OCI-LY1 (cell line): ENCODE measurements at regions not wholly inside any gene's neighbourhood (a gene's known extent, or its start where the extent isn't known, plus 50 kb on each side); places are given as distances from the start of the nearest gene placed in this dataset.
"Not testable (repeated sequence)": the region's sequence is repeated elsewhere in the genome, so short reads cannot be mapped to it uniquely, and the experiment has no call there.

Experiments
- CTCF ChIP-seq: fragments of 200-600 bp; sonication (generic), shearing (Covaris generic); IDR thresholded peaks from 2 replicates; pipeline ENCODE4 v1.5.1; 2017; ENCODE audit warnings: mild to moderate bottlenecking, antibody characterized with exemption, low read length, moderate library complexity, mixed read lengths
- EZH2 ChIP-seq: fragments of 200-600 bp; sonication (generic), shearing (Covaris generic); IDR thresholded peaks from 2 replicates; pipeline ENCODE4 v1.8.0; 2017; ENCODE audit warnings: borderline replicate concordance, mixed run types, mild to moderate bottlenecking, antibody characterized with exemption, low read length, moderate library complexity, mixed read lengths

GRCh38 chr22:34834541-34834940 is 231.4 kb upstream of the ISX start:
- not testable (repeated sequence) for TF ChIP-seq CTCF, EZH2
